H7 (cell line): ENCODE measurements at regions not wholly inside any gene's neighbourhood (a gene's known extent, or its start where the extent isn't known, plus 50 kb on each side); places are given as distances from the start of the nearest gene placed in this dataset.
"Not testable (repeated sequence)": the region's sequence is repeated elsewhere in the genome, so short reads cannot be mapped to it uniquely, and the experiment has no call there.

Source experiments
- DNase-seq: peaks from one replicate; pipeline ENCODE4 v3.0.0; 2012
- H3K27me3 ChIP-seq: 2 replicates; pipeline ENCODE4 v1.6.0; 2011; ENCODE audit warnings: mild to moderate bottlenecking, low read length; ENCODE audit not compliant: control insufficient read depth, insufficient read depth
- H3K36me3 ChIP-seq: replicated peaks from 2 replicates; pipeline ENCODE4 v1.5.1; 2011; ENCODE audit warnings: low read length; ENCODE audit not compliant: control insufficient read depth, insufficient read depth
- H3K4me3 ChIP-seq: 2 replicates; pipeline ENCODE4 v1.5.1; 2011; ENCODE audit warnings: low read depth, mild to moderate bottlenecking, control low read depth, low read length, moderate library complexity; ENCODE audit not compliant: insufficient read depth

DNA sequence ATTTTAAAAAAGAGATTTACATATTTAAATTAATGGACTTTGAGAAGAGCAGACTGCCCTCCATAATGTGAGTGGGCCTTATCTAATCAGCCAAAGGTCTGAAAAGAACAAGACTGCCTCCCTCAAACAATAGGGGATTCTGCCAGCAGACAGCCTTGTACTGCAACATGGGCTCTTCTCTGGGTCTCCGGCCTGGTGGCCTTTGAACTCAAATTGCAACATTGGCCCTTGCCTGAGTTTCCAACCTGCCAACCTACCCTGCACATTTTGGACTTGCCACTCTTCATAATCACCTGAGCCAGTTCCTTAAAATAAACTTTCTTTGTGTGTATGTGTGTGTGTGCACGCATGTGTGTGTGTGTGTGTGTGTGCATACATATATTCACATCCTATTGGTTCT is 90.8 kb upstream of the OTUD4 start:
- DNase-seq, result no peak
- no peaks in the 10 kb centered on the region for H3K36me3 ChIP-seq
- H3K27me3 ChIP-seq, result no peaks in the 10 kb centered on the region
- H3K4me3 ChIP-seq, result no peak overlapping the region

DNA sequence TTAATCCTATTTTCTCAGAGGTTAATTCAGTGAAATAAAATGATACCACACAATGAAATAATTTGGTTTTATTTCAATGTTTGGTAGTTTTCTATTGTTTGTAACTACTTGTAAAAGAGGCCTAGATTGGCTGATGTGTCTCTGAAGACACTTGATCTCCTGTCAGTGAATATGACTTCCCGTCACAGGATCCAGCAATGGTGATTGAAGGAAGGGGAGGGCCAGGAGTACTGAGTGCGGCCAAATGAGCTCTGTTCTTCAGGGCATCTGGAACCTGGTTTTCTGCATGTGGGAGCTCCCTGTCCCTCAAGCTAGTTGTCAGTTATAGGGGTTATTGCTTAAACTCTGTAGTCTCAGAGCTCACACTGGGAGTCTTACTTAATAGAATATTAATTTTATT is 86.5 kb upstream of the OTUD4 start:
- H3K4me3 ChIP-seq, result no peak overlapping the region
- no peak for DNase-seq
- H3K36me3 ChIP-seq, result no peaks in the 10 kb centered on the region
- H3K27me3 ChIP-seq, result no peaks in the 10 kb centered on the region

- no peaks in the 10 kb centered on the region for H3K36me3 ChIP-seq
- H3K27me3 ChIP-seq, result no peaks in the 10 kb centered on the region
- H3K4me3 ChIP-seq, result no peak overlapping the region
- DNase-seq, result peak; percentile 13
These were observed 79.7 kb upstream of the OTUD4 start for GRCh38 chr4:145260091-145260490.

GRCh38 chr4:145255311-145255710 is 74.9 kb upstream of the OTUD4 start:
- H3K4me3 ChIP-seq, DNase-seq, H3K27me3 ChIP-seq, H3K36me3 ChIP-seq: not testable (repeated sequence)

GRCh38 chr4:145252190-145252589 is 71.8 kb upstream of the OTUD4 start:
- no peaks in the 10 kb centered on the region for H3K27me3 ChIP-seq
- no peak overlapping the region for H3K4me3 ChIP-seq
- no peak for DNase-seq
- no peaks in the 10 kb centered on the region for H3K36me3 ChIP-seq

DNA sequence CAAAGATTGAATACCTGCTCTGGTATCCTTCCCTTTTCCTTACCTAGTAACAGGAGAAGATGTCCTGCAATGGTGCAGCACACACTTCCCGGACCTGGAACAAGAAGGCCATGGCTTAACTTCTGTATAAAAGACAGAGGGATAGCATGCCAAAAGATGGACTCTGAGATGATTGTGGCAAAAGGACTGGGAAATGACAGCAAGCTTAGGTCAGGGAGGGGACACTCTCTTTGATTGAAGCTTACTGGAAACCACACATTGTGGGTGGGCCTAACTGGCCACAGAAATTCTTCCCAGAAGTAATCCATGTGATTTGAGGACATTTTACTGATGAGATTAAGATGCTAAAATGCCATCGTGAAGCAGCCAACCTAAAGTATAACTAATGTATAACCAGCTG is 71.0 kb upstream of the OTUD4 start:
- Histone ChIP-seq H3K36me3 (no peaks in the 10 kb centered on the region), H3K4me3 (no peak overlapping the region), H3K27me3 (no peaks in the 10 kb centered on the region)
- no peak for DNase-seq

GRCh38 chr4:145248971-145249370 is 68.6 kb upstream of the OTUD4 start:
- no peaks in the 10 kb centered on the region for H3K27me3 ChIP-seq
- no peak for DNase-seq
- H3K36me3 ChIP-seq, result no peaks in the 10 kb centered on the region
- H3K4me3 ChIP-seq, result no peak overlapping the region

GRCh38 chr4:145248502-145248901 is 68.1 kb upstream of the OTUD4 start:
- no peak for DNase-seq
- Histone ChIP-seq H3K4me3 (no peak overlapping the region), H3K27me3 (no peaks in the 10 kb centered on the region), H3K36me3 (no peaks in the 10 kb centered on the region)

- peak; percentile 58 for DNase-seq
- no peaks in the 10 kb centered on the region for H3K27me3 ChIP-seq
- no peak overlapping the region for H3K4me3 ChIP-seq
- H3K36me3 ChIP-seq, result no peaks in the 10 kb centered on the region
These were observed 53.8 kb upstream of the OTUD4 start for GRCh38 chr4:145234091-145234706.

DNA sequence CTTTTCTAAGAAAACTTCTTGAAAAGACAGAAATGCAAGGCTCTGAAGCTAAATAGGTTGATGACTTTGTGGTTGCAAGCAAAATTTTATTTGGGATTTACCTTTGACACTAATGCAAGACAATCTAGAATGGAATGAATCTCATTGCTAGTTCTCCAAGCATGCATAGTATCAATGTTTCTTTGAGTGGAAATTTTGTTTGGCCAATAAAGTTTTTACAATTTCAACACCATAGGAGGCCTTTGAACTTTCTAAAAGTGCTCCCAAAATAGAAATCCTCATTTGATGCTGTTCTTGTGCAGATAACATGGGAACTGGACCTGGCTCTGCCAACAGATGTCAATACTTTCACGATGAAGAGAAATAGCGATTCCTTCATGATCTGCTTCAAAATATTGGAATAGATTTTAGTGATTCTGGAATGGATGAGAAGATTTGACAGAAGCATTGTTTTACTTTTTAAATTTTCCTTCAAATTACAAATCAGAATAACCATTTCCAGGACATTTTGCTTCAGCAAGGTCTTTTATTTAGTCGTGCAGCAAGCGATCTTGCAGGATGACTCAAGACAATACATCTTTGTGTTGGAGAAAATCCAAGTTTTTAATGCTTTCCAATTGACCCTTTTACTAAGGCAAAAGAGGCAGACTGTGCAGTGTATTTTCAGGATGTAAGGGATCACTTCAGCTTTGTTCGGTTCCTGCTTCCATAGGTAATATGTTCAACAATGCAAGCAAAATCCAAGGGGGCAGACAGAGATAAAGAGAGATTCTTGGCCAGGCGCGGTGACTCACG is 51.7 kb upstream of the OTUD4 start:
- Histone ChIP-seq H3K27me3 (no peaks in the 10 kb centered on the region), H3K36me3 (no peaks in the 10 kb centered on the region), H3K4me3 (no peak overlapping the region)
- DNase-seq, result no peak

- Histone ChIP-seq H3K36me3 (no peaks in the 10 kb centered on the region), H3K27me3 (no peaks in the 10 kb centered on the region), H3K4me3 (no peak overlapping the region)
- no peak for DNase-seq
These were observed 50.3 kb upstream of the OTUD4 start for GRCh38 chr4:145230726-145231125.
